ENCODE measurements at regions not wholly inside any gene's neighbourhood (a gene's known extent, or its start where the extent isn't known, plus 50 kb on each side); places are given as distances from the start of the nearest gene placed in this dataset.
A peak's percentile ranks its signal among the peaks of the same experiment; 100 is the strongest.

DNA sequence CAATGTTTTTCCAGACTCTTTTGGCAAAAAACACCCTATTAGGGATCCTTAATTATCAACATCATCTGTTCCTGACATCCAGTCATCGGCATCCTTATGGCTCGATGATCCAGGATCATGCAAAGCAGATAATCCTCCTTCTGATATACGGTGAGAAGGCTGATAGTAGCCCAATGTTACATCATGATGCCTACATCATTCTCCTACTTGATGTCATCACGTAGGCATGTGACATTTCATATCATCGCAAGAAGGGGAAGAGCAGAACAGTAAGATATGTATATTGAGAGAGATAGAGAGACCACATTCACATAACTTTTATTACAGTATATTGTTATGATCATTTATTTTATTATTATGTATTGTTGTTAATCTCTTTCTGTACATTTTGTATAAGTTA, 168.6 kb downstream of the ADAMTS15 start:
- Histone ChIP-seq H3K27ac (no peak overlapping the region), H3K9me3 (no peaks in the 10 kb centered on the region), H3K36me3 (no peaks in the 10 kb centered on the region), H3K4me3 (no peak overlapping the region), H3K4me1 (peaks cover 0 to 10% (median 4%) of the 10 kb centered on the region in 3 donors), H3K27me3 (no peaks in the 10 kb centered on the region)
- no peak for ATAC-seq
- no peak for TF ChIP-seq POLR2A (IDR thresholded peaks at IDR 0.05)
- TF ChIP-seq CTCF (IDR thresholded peaks at IDR 0.05), result no peak
- no peak for TF ChIP-seq POLR2AphosphoS5 (IDR thresholded peaks at IDR 0.05)
- no peak for TF ChIP-seq EP300 (IDR thresholded peaks at IDR 0.05)
- WGBS, 2 donors (ENCODE audit: low coverage in 1 of 2), result 82 to 90% methylated on average over 5 of the region's 5 CpGs

DNA sequence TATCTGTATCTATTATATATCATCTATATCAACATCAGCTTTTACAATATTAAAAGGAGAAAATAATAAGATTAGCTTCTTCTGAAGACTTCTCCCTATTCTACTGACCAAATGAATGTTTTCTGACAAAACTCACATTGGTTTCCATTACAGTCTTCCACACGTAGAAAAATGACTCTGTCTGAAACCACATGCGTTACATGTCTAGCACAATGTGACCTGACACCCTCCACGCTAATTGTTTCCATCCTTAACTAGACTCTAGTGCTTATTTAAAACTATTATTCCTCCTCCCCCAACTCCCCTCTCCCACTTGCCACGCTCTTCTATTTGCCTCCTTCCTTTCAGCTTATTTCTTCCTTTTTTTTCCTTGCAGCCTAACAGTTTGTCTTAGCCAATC, 172.1 kb downstream of the ADAMTS15 start:
- H3K9me3 ChIP-seq, result no peaks in the 10 kb centered on the region
- H3K27me3 ChIP-seq, result no peaks in the 10 kb centered on the region
- peaks cover 0 to 14% (median 7%) of the 10 kb centered on the region in 3 donors for H3K4me1 ChIP-seq
- no peak overlapping the region for H3K27ac ChIP-seq
- ATAC-seq, result no peak
- TF ChIP-seq POLR2AphosphoS5 (IDR thresholded peaks at IDR 0.05), result no peak
- no peak for TF ChIP-seq POLR2A (IDR thresholded peaks at IDR 0.05)
- TF ChIP-seq CTCF (IDR thresholded peaks at IDR 0.05), result no peak
- TF ChIP-seq EP300 (IDR thresholded peaks at IDR 0.05), result no peak
- no peaks in the 10 kb centered on the region for H3K36me3 ChIP-seq
- whole genome bisulfite sequencing, 2 donors (ENCODE audit: low coverage in 1 of 2), result 76 to 84% methylated on average over 4 of the region's 4 CpGs
- H3K4me3 ChIP-seq, result no peak overlapping the region

DNA sequence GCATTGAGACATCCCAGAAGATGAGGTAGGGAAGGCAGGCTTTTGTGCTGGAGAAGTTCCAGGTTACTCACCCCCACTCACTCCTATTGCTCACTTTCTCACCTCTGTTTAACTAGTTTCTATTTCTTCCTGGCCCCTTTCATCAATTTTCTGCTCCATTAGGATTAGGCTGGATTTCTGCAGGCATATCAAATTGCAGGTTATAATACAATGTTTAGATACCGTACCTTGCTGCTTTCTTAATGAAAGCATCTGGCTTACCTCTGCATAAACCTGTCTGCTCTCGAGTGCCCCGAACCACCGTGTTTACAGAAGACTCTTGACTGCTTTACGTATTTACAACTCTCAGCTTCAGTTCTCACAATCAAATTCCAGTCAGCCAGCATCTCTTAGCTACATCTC, 173.7 kb downstream of the ADAMTS15 start:
- no peak for ATAC-seq
- Histone ChIP-seq H3K27ac (no peak overlapping the region), H3K27me3 (no peaks in the 10 kb centered on the region), H3K9me3 (no peaks in the 10 kb centered on the region), H3K36me3 (no peaks in the 10 kb centered on the region), H3K4me3 (no peak overlapping the region), H3K4me1 (peaks cover 0 to 14% (median 7%) of the 10 kb centered on the region in 3 donors)
- TF ChIP-seq POLR2A (IDR thresholded peaks at IDR 0.05), result no peak
- TF ChIP-seq POLR2AphosphoS5 (IDR thresholded peaks at IDR 0.05), result no peak
- no peak for TF ChIP-seq EP300 (IDR thresholded peaks at IDR 0.05)
- no peak for TF ChIP-seq CTCF (IDR thresholded peaks at IDR 0.05)
- 60 to 67% methylated on average over 3 to 5 of the region's 5 CpGs for WGBS, 2 donors (ENCODE audit: low coverage in 1 of 2)

- no peaks in the 10 kb centered on the region for H3K9me3 ChIP-seq
- WGBS, 2 donors (ENCODE audit: low coverage in 1 of 2), result 40 to 63% methylated on average over 6 to 7 of the region's 8 CpGs
- peak; percentile 68 for ATAC-seq
- no peaks in the 10 kb centered on the region for H3K27me3 ChIP-seq
- TF ChIP-seq POLR2AphosphoS5 (IDR thresholded peaks at IDR 0.05) (no peak), CTCF (IDR thresholded peaks at IDR 0.05) (peak in 1 of 4 experiments; percentile 33), EP300 (IDR thresholded peaks at IDR 0.05) (no peak), POLR2A (IDR thresholded peaks at IDR 0.05) (no peak)
- H3K4me1 ChIP-seq, result peaks cover 0 to 14% (median 7%) of the 10 kb centered on the region in 3 donors
- no peaks in the 10 kb centered on the region for H3K36me3 ChIP-seq
- no peak overlapping the region for H3K4me3 ChIP-seq
- peak overlapping the region; percentile 64 to 75 (median 66) for H3K27ac ChIP-seq
Observed at GRCh38 chr11:130623670-130624668, 175.5 kb downstream of the ADAMTS15 start.
